Mesothelial cell of epicardium (in vitro differentiated cells): ENCODE measurements at regions not wholly inside any gene's neighbourhood (a gene's known extent, or its start where the extent isn't known, plus 50 kb on each side); places are given as distances from the start of the nearest gene placed in this dataset.
"Not testable (repeated sequence)": the region's sequence is repeated elsewhere in the genome, so short reads cannot be mapped to it uniquely, and the experiment has no call there.

Experiments used
- DNase-seq, 2 experiments: peaks; one replicate each; pipeline ENCODE4 v3.0.0; 2021; ENCODE audit warnings: low spot score in 2 of 2; ENCODE audit not compliant: unreplicated experiment in 2 of 2
- H3K27ac Mint-ChIP-seq: 2 replicates; pipeline ENCODE4 v1.8.0; 2021; ENCODE audit warnings: mixed read lengths
- H3K27me3 Mint-ChIP-seq: 2 replicates; pipeline ENCODE4 v1.8.0; 2021; ENCODE audit warnings: low read depth, mixed read lengths
- H3K36me3 Mint-ChIP-seq: 2 replicates; pipeline ENCODE4 v1.8.0; 2021; ENCODE audit warnings: mixed read lengths
- H3K4me1 Mint-ChIP-seq: 2 replicates; pipeline ENCODE4 v1.8.0; 2021; ENCODE audit warnings: mixed read lengths
- H3K4me3 Mint-ChIP-seq: 2 replicates; pipeline ENCODE4 v1.8.0; 2021; ENCODE audit warnings: mild to moderate bottlenecking, moderate library complexity, mixed read lengths
- H3K9me3 Mint-ChIP-seq: 2 replicates; pipeline ENCODE4 v1.8.0; 2021; ENCODE audit warnings: mixed read lengths
- TF ChIP-seq, protein P1 (sequence below): fragments of 200-600 bp; sonication (generic); IDR thresholded peaks from one replicate; pipeline ENCODE4 v1.5.0; 2021; ENCODE audit warnings: antibody characterized with exemption; ENCODE audit not compliant: unreplicated experiment

DNA sequence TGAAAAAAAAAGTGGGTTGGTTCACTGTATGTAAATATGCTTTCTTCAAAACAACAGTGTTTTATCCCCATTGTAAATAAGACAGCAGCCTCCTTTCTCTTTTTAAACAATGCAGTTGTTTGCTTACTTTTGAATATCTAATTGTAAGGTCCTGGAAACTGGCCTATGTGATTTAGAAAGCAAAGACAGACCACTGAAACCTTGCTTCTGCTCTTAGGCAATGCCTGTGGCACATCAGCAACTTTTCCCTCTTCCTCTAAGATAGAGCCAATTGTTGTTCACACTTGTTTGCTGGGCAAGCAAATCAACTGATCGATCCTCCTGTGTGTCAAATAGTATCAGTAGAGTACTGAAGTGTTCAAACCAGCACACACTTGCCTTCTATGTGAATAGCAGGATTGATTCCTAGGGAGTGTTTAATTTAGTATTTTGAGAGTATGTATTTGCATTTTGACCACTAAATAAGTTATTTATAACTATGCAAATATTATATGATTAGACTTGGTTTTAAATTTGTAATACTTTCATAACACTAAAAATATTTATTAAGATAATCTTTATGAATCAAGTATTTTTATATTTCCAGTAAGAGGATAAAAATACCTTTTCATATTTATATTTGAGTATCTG, 55.4 kb upstream of the GRPR start:
- Mint-ChIP-seq H3K36me3 (peaks cover 12% of the 10 kb centered on the region), H3K27ac (peak overlapping the region; percentile 34), H3K4me1 (peaks cover 23% of the 10 kb centered on the region), H3K4me3 (no peak overlapping the region), H3K9me3 (peaks cover 35% of the 10 kb centered on the region), H3K27me3 (no peaks in the 10 kb centered on the region)
- TF ChIP-seq, protein P1, sequence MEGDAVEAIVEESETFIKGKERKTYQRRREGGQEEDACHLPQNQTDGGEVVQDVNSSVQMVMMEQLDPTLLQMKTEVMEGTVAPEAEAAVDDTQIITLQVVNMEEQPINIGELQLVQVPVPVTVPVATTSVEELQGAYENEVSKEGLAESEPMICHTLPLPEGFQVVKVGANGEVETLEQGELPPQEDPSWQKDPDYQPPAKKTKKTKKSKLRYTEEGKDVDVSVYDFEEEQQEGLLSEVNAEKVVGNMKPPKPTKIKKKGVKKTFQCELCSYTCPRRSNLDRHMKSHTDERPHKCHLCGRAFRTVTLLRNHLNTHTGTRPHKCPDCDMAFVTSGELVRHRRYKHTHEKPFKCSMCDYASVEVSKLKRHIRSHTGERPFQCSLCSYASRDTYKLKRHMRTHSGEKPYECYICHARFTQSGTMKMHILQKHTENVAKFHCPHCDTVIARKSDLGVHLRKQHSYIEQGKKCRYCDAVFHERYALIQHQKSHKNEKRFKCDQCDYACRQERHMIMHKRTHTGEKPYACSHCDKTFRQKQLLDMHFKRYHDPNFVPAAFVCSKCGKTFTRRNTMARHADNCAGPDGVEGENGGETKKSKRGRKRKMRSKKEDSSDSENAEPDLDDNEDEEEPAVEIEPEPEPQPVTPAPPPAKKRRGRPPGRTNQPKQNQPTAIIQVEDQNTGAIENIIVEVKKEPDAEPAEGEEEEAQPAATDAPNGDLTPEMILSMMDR, result no peak
- DNase-seq, result no peak

DNA sequence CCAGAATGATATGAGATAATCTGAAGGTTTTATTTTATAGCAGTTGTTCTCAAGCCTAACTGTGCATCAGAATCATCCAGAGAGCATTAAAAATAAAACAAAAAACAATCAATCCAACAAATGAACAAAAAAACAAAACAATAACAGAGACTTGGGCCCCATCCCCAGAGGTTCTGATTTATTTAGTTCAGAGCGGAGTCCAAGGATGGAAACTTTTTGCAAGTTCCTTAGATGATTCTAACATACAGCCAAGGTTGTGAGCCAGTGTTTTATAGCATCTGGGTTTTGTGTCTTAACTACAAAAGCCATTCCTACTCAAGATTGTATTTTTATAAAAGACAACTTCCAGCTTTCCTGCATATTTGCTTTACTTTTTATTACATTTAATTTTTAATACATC, 59.4 kb upstream of the GRPR start:
- Mint-ChIP-seq H3K4me1 (peaks cover 40% of the 10 kb centered on the region), H3K4me3 (no peak overlapping the region), H3K27me3 (no peaks in the 10 kb centered on the region), H3K9me3 (peaks cover 6% of the 10 kb centered on the region), H3K27ac (peak overlapping the region; percentile 44), H3K36me3 (peaks cover under 1% of the 10 kb centered on the region)
- TF ChIP-seq, protein P1, result no peak
- no peak for DNase-seq

DNA sequence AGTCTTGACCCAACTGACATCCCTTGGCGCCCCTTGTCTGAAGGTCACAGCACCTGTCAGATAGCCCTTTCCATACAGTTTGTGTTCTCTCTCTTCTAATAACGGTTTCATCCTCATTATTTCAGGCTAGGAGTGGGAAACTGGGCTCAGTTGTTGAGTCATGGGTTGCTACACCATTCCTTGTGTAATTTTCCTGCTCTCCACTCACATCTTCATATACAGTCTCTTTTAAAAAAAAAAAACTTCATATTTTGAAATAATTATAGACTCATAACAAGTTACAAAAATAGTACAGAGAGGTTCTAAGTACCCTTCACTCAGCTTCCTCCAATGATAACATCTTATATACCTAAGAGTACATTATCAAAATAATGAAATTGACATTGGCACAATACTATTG, 60.2 kb upstream of the GRPR start:
- Mint-ChIP-seq H3K4me1 (peaks cover 41% of the 10 kb centered on the region), H3K27ac (no peak overlapping the region), H3K4me3 (no peak overlapping the region), H3K9me3 (peaks cover 9% of the 10 kb centered on the region), H3K36me3 (peaks cover 5% of the 10 kb centered on the region), H3K27me3 (no peaks in the 10 kb centered on the region)
- no peak for DNase-seq
- TF ChIP-seq, protein P1, result no peak

DNA sequence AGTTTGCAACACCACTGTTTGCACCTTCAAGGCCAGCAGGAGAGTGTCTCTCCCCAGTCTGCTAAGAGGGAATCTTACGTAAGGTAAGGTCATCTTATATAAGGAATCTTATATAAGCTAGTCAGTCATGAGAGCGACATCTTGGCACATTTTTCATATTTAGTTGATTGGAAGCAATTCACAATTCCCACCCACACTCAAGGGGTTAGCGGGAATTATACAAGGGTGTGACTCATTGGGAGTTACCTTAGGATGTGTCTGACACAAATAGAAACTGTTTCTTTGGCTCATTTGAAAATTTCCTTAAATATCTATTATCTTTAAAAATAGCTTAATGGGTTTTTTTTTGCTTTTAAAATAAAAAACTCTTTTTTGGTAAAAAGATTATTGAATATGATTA, 62.1 kb upstream of the GRPR start:
- H3K4me3 Mint-ChIP-seq, result no peak overlapping the region
- H3K27ac Mint-ChIP-seq, result peak overlapping the region; percentile 58
- H3K27me3 Mint-ChIP-seq, result no peaks in the 10 kb centered on the region
- H3K9me3 Mint-ChIP-seq, result peaks cover 9% of the 10 kb centered on the region
- TF ChIP-seq, protein P1, result no peak
- H3K4me1 Mint-ChIP-seq, result peaks cover 42% of the 10 kb centered on the region
- DNase-seq, result no peak
- H3K36me3 Mint-ChIP-seq, result peaks cover 5% of the 10 kb centered on the region

DNA sequence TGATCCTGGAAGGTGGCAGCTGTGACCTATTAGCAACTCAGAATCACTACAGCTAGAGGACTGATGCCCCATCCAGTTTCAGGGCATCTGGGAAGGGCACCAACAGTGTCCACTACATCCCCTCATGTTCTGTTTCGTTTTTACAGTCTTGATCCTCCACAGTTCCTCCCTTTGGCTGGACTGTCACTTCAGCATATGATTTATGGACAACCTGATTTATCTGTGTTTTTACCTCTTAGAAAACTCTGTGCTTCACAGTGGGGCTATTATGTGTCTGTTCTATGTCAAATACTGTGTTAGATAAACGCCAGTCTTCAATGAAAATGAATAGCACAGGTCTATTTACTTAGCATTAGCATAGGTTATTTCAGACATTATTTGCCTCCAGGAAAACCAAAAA, 63.1 kb upstream of the GRPR start:
- peaks cover 38% of the 10 kb centered on the region for H3K4me1 Mint-ChIP-seq

DNA sequence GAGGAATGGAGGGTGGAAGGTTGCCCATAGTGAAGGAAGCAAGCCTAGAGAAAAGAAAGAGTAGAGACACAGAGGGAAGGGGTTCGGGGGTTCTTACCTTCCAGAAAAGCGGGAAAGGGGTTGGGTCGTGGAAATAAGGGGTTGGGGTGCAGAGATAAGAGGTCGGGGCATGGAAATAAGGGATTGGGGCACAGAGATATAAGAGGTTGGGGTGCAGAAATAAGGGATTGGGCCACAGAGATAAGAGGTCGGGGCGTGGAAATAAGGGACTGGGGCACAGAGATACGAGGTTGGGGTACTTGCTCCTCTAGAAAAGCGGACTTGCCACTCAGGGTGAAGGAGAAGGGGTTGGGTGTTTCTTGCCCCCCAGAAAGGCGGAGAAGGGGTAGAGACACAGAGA, 74.2 kb upstream of the GRPR start:
- H3K27ac Mint-ChIP-seq, DNase-seq, H3K4me3 Mint-ChIP-seq, H3K27me3 Mint-ChIP-seq, H3K4me1 Mint-ChIP-seq, H3K36me3 Mint-ChIP-seq: not testable (repeated sequence)
- H3K9me3 Mint-ChIP-seq, result peaks cover 30% of the 10 kb centered on the region

More for the DNA sequence above, 63.1 kb upstream of the GRPR start:
- Mint-ChIP-seq H3K27me3 (no peaks in the 10 kb centered on the region), H3K27ac (peak overlapping the region; percentile 58), H3K4me3 (no peak overlapping the region), H3K9me3 (peaks cover 9% of the 10 kb centered on the region), H3K36me3 (peaks cover 5% of the 10 kb centered on the region)
- TF ChIP-seq, protein P1, result no peak
- DNase-seq, result no peak
